ENCODE measurements at regions not wholly inside any gene's neighbourhood (a gene's known extent, or its start where the extent isn't known, plus 50 kb on each side); places are given as distances from the start of the nearest gene placed in this dataset.

- Histone ChIP-seq H3K36me3 (ENCODE audit: control insufficient read depth, insufficient read depth, low read length) (no peaks in the 10 kb centered on the region), H4K20me1 (replicated peaks; ENCODE audit: control insufficient read depth, insufficient read depth, low read length) (no peaks in the 10 kb centered on the region), H3K79me2 (ENCODE audit: control insufficient read depth, insufficient read depth, low read length) (no peaks in the 10 kb centered on the region), H3K9me1 (ENCODE audit: control insufficient read depth, insufficient read depth, low read length) (no peaks in the 10 kb centered on the region), H3K4me3 (no peak overlapping the region), H3K4me1 (replicated peaks in 1 of 2; ENCODE audit: control insufficient read depth in 2 of 2, insufficient read depth in 2 of 2, low read length in 2 of 2) (no peaks in the 10 kb centered on the region), H3K9me3 (replicated peaks; ENCODE audit: control insufficient read depth, insufficient read depth, low read depth, low read length) (no peaks in the 10 kb centered on the region), H3K27ac (ENCODE audit: extremely low read depth, low read depth, low read length) (no peak overlapping the region), H3K4me2 (ENCODE audit: insufficient read depth, low read length) (no peak overlapping the region), H3K9ac (ENCODE audit: insufficient read depth in 1 of 2, low read depth in 2 of 2, low read length in 2 of 2) (no peak overlapping the region), H2AFZ (ENCODE audit: low read depth, low read length) (no peak overlapping the region), H3K27me3 (ENCODE audit: control insufficient read depth in 2 of 2, insufficient read depth in 2 of 2, low read length in 2 of 2) (no peaks in the 10 kb centered on the region)
- in situ Hi-C loops (cut with MboI) (no loop called here), intact Hi-C loops (cut with micrococcal nuclease) (no loop called here)
- ChIA-PET POLR2A (no interaction called here), CTCF (ENCODE audit: low intra/inter-chr PET ratio) (no interaction called here)
- no peak for TF ChIP-seq THRA (IDR thresholded peaks at IDR 0.05)
- TF ChIP-seq MCM3 (IDR thresholded peaks at IDR 0.05), result no peak
- TF ChIP-seq ZKSCAN3 (CRISPR knock-in tag; IDR thresholded peaks at IDR 0.05), result no peak
- TF ChIP-seq SREBF1 (IDR thresholded peaks at IDR 0.05; ENCODE audit: borderline replicate concordance, low read depth, low read length), result no peak
- TF ChIP-seq THAP7 (CRISPR knock-in tag; IDR thresholded peaks at IDR 0.05), result no peak
- no peak for TF ChIP-seq ZBTB8A (IDR thresholded peaks at IDR 0.05; ENCODE audit: partially characterized antibody)
- TF ChIP-seq ARNT (IDR thresholded peaks at IDR 0.05), result no peak
- TF ChIP-seq TBL1XR1 (IDR thresholded peaks at IDR 0.05; ENCODE audit: low read length in 2 of 2), result no peak
- no peak for TF ChIP-seq HOXB6 (CRISPR knock-in tag; IDR thresholded peaks at IDR 0.05; ENCODE audit: borderline replicate concordance)
- no peak for TF ChIP-seq GTF3C2 (IDR thresholded peaks at IDR 0.05; ENCODE audit: borderline replicate concordance, extremely low read depth, insufficient read length)
- BruUV-seq (replicated peaks), result no TSS peak
- FAIRE-seq (no peak), DNase-seq (ENCODE audit: extremely low read depth in 1 of 4, low spot score in 3 of 4) (no peak), ATAC-seq (no peak)
- WGBS (ENCODE audit: insufficient coverage, low coverage, missing lambda C conversion rate), result 0% methylated on average over 5 of the region's 6 CpGs
These were observed 214.7 kb downstream of the GAS1 start for GRCh38 chr9:86732514-86733171.

Measured in K562 (cell line).